ENCODE measurements at regions not wholly inside any gene's neighbourhood (a gene's known extent, or its start where the extent isn't known, plus 50 kb on each side); places are given as distances from the start of the nearest gene placed in this dataset.

DNA sequence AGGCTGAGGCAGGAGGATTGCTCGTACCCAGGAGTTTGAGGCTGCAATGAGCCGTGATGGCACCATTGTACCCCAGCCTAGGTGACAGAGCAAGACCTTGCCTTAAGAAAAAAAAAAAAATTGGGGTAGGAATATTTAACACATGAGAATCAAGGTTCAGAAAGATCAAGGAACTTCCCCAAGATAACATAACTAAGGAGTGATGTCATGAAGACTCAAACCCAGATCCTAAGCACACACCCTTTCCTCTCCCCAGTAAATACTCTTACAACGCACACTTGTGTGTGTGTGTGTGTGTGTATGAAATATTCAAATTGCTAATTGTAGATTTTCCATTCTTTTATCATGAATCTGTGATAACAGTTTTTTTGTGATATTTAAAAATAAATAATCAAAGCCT, 90.6 kb upstream of the NUDT4 start:
- TF ChIP-seq, protein P1, sequence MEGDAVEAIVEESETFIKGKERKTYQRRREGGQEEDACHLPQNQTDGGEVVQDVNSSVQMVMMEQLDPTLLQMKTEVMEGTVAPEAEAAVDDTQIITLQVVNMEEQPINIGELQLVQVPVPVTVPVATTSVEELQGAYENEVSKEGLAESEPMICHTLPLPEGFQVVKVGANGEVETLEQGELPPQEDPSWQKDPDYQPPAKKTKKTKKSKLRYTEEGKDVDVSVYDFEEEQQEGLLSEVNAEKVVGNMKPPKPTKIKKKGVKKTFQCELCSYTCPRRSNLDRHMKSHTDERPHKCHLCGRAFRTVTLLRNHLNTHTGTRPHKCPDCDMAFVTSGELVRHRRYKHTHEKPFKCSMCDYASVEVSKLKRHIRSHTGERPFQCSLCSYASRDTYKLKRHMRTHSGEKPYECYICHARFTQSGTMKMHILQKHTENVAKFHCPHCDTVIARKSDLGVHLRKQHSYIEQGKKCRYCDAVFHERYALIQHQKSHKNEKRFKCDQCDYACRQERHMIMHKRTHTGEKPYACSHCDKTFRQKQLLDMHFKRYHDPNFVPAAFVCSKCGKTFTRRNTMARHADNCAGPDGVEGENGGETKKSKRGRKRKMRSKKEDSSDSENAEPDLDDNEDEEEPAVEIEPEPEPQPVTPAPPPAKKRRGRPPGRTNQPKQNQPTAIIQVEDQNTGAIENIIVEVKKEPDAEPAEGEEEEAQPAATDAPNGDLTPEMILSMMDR (IDR thresholded peaks at IDR 0.05; ENCODE audit: low read depth, low read length, poor library complexity, severe bottlenecking): no peak
- no peak for TF ChIP-seq EZH2phosphoT487 (IDR thresholded peaks at IDR 0.05; ENCODE audit: borderline replicate concordance, low read length)

All from DOHH2 (cell line).